OCI-LY1 (cell line): ENCODE measurements at regions not wholly inside any gene's neighbourhood (a gene's known extent, or its start where the extent isn't known, plus 50 kb on each side); places are given as distances from the start of the nearest gene placed in this dataset.

Experiments
- H2AFZ ChIP-seq: fragments of 200-600 bp; sonication (generic), shearing (Covaris generic); 2 replicates; pipeline ENCODE4 v1.6.0; 2014; ENCODE audit warnings: antibody characterized with exemption, mild to moderate bottlenecking, low read length
- H3F3A ChIP-seq: fragments of 200-600 bp; sonication (generic), shearing (Covaris generic); 2 replicates; pipeline ENCODE4 v1.6.0; 2014; ENCODE audit warnings: mild to moderate bottlenecking, antibody characterized with exemption, low read length, moderate library complexity; ENCODE audit not compliant: insufficient read depth
- H3K27ac ChIP-seq: fragments of 200-600 bp; sonication (generic); 2 replicates; pipeline ENCODE4 v1.5.1; 2014; ENCODE audit warnings: low read length, mixed run types, mild to moderate bottlenecking, low read depth; ENCODE audit not compliant: poor library complexity, severe bottlenecking
- H3K27me3 ChIP-seq: fragments of 200-600 bp; sonication (generic); 2 replicates; pipeline ENCODE4 v1.6.0; 2014; ENCODE audit warnings: antibody characterized with exemption, mild to moderate bottlenecking, low read length, moderate library complexity; ENCODE audit not compliant: insufficient read depth
- H3K36me3 ChIP-seq: fragments of 200-600 bp; sonication (generic); 2 replicates; pipeline ENCODE4 v1.6.1; 2014; ENCODE audit warnings: mild to moderate bottlenecking, antibody characterized with exemption, low read length, moderate library complexity, mixed read lengths; ENCODE audit not compliant: insufficient read depth
- H3K4me1 ChIP-seq: fragments of 200-600 bp; sonication (generic); 2 replicates; pipeline ENCODE4 v1.5.1; 2014; ENCODE audit warnings: mild to moderate bottlenecking, low read length, moderate library complexity; ENCODE audit not compliant: insufficient read depth, severe bottlenecking
- H3K4me2 ChIP-seq: fragments of 200-600 bp; sonication (generic), shearing (Covaris generic); 2 replicates; pipeline ENCODE4 v1.6.1; 2014; ENCODE audit warnings: low read length
- H3K4me3 ChIP-seq: fragments of 200-600 bp; sonication (generic); 2 replicates; pipeline ENCODE4 v1.5.1; 2014; ENCODE audit warnings: low read length, low read depth, mild to moderate bottlenecking, mixed read lengths; ENCODE audit not compliant: poor library complexity, severe bottlenecking
- H3K79me2 ChIP-seq: fragments of 200-600 bp; shearing (Covaris generic); 2 replicates; pipeline ENCODE4 v1.6.1; 2016; ENCODE audit warnings: mixed run types, low read length, mixed read lengths; ENCODE audit not compliant: insufficient read depth
- H3K9ac ChIP-seq: fragments of 200-600 bp; sonication (generic), shearing (Covaris generic); 2 replicates; pipeline ENCODE4 v1.6.1; 2014; ENCODE audit warnings: mild to moderate bottlenecking, low read length, mixed read lengths
- H3K9me2 ChIP-seq: fragments of 200-600 bp; sonication (generic), shearing (Covaris generic); 2 replicates; pipeline ENCODE4 v1.6.1; 2014; ENCODE audit warnings: low read depth, mild to moderate bottlenecking, low read length, mixed read lengths
- H3K9me3 ChIP-seq: fragments of 200-600 bp; shearing (Covaris generic); 2 replicates; pipeline ENCODE4 v1.6.1; 2014; ENCODE audit warnings: low read length, mixed read lengths
- H4K20me1 ChIP-seq: fragments of 200-600 bp; sonication (generic), shearing (Covaris generic); 2 replicates; pipeline ENCODE4 v1.6.0; 2016; ENCODE audit warnings: mild to moderate bottlenecking, low read length; ENCODE audit not compliant: insufficient read depth
- EZH2 ChIP-seq: fragments of 200-600 bp; sonication (generic), shearing (Covaris generic); IDR thresholded peaks from 2 replicates; pipeline ENCODE4 v1.8.0; 2017; ENCODE audit warnings: borderline replicate concordance, mixed run types, mild to moderate bottlenecking, antibody characterized with exemption, low read length, moderate library complexity, mixed read lengths
- TF ChIP-seq, protein P1 (sequence below): fragments of 200-600 bp; sonication (generic), shearing (Covaris generic); IDR thresholded peaks from 2 replicates; pipeline ENCODE4 v1.5.1; 2017; ENCODE audit warnings: mild to moderate bottlenecking, antibody characterized with exemption, low read length, moderate library complexity, mixed read lengths

DNA sequence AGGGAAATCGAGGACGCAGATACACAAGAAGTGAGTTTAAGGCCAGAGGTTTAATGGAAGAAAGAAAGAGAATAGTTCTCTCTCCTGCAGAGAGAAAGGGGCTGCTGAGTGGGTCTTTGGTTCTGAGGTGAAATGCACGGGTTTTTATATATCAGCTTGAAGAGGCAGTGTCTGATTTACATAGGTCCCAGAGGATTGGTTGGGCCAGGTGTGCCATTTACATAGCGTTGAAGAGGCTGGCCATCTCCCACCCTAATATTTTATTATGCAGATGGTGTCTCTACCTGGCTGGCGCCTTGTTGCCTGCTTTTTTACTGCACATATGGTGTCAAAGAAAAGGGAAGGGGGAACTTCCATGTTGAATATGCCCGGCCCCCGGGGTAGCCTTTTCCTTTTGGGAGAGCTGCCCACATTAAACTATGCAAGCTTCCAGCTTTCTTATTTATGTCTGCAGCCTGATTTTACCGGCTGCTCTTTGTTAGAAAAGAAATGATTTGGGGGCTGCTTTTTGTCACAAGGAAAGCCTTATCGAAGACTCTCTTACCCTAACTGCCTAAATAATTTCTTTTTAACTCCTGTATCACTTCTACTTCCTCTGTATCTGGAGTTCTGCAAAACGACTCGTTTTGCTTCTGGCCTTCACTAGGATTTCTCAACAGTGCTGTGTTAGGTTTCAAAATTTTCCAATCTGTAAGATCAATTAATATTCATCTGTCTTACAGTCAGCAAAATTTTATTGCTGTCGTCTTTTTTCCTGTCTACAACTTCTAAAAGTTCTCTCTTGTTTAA lies 268.5 kb downstream of the B3GLCT start:
- H3K79me2 ChIP-seq, result no peaks in the 10 kb centered on the region
- TF ChIP-seq EZH2, result no peak
- H3K9ac ChIP-seq, result no peak overlapping the region
- no peaks in the 10 kb centered on the region for H4K20me1 ChIP-seq
- H3K36me3 ChIP-seq, result no peaks in the 10 kb centered on the region
- H3K4me2 ChIP-seq, result no peak overlapping the region
- H3K4me3 ChIP-seq, result no peak overlapping the region
- H2AFZ ChIP-seq, result no peak overlapping the region
- H3K9me2 ChIP-seq, result no peaks in the 10 kb centered on the region
- H3F3A ChIP-seq, result no peaks in the 10 kb centered on the region
- H3K9me3 ChIP-seq, result no peaks in the 10 kb centered on the region
- no peak overlapping the region for H3K27ac ChIP-seq
- H3K27me3 ChIP-seq, result no peaks in the 10 kb centered on the region
- H3K4me1 ChIP-seq, result no peaks in the 10 kb centered on the region

DNA sequence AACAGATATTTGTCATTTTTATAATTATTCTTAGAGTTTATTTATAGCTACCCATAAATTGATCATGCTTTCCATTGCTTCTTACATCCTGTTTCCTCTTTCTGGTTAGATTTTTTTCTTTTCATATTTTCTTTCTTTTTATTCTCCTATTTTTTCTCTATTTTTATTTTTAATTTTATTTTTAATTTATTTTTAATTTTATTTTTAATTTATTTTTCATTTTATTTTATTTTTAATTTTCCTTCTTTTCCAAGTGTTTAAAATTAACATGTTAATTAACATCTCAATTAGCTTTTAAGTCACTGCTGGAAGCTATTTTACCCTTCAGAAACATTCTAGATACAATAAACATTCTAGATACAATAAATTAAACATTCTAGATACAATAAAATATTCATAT lies 269.6 kb downstream of the B3GLCT start:
- Histone ChIP-seq H3F3A (no peaks in the 10 kb centered on the region), H3K4me2 (no peak overlapping the region), H3K27ac (no peak overlapping the region), H3K79me2 (no peaks in the 10 kb centered on the region), H3K9ac (no peak overlapping the region), H3K9me2 (no peaks in the 10 kb centered on the region), H2AFZ (no peak overlapping the region), H4K20me1 (no peaks in the 10 kb centered on the region), H3K9me3 (no peaks in the 10 kb centered on the region), H3K4me1 (no peaks in the 10 kb centered on the region), H3K36me3 (no peaks in the 10 kb centered on the region), H3K27me3 (no peaks in the 10 kb centered on the region), H3K4me3 (no peak overlapping the region)
- TF ChIP-seq EZH2, result no peak
- TF ChIP-seq, protein P1, sequence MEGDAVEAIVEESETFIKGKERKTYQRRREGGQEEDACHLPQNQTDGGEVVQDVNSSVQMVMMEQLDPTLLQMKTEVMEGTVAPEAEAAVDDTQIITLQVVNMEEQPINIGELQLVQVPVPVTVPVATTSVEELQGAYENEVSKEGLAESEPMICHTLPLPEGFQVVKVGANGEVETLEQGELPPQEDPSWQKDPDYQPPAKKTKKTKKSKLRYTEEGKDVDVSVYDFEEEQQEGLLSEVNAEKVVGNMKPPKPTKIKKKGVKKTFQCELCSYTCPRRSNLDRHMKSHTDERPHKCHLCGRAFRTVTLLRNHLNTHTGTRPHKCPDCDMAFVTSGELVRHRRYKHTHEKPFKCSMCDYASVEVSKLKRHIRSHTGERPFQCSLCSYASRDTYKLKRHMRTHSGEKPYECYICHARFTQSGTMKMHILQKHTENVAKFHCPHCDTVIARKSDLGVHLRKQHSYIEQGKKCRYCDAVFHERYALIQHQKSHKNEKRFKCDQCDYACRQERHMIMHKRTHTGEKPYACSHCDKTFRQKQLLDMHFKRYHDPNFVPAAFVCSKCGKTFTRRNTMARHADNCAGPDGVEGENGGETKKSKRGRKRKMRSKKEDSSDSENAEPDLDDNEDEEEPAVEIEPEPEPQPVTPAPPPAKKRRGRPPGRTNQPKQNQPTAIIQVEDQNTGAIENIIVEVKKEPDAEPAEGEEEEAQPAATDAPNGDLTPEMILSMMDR, result no peak

DNA sequence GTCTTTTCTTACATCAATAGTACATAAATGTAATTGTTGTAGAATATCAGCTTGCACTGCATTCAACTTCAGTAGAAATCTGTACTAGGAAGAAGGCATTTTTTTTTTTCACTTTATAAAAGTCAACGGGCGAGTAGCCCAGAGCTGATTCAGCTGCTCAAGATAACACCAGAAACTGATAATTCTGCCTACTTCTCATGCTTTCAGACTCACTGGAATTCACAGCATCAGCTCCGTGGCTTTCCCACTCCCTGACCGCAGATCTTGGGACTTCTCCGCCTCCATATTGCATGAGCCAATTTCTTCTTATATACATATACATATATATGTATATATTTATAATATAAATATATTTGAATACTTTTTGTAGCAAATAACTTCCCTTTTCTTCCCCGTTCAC lies 263.1 kb upstream of the RXFP2 start:
- Histone ChIP-seq H3K36me3 (no peaks in the 10 kb centered on the region), H3K4me1 (no peaks in the 10 kb centered on the region), H3K4me3 (no peak overlapping the region), H3F3A (no peaks in the 10 kb centered on the region), H3K27ac (no peak overlapping the region), H3K27me3 (no peaks in the 10 kb centered on the region), H4K20me1 (no peaks in the 10 kb centered on the region), H3K9me3 (no peaks in the 10 kb centered on the region), H2AFZ (no peak overlapping the region), H3K79me2 (no peaks in the 10 kb centered on the region), H3K9ac (no peak overlapping the region), H3K4me2 (no peak overlapping the region), H3K9me2 (no peaks in the 10 kb centered on the region)
- no peak for TF ChIP-seq EZH2
- TF ChIP-seq, protein P1, result no peak

DNA sequence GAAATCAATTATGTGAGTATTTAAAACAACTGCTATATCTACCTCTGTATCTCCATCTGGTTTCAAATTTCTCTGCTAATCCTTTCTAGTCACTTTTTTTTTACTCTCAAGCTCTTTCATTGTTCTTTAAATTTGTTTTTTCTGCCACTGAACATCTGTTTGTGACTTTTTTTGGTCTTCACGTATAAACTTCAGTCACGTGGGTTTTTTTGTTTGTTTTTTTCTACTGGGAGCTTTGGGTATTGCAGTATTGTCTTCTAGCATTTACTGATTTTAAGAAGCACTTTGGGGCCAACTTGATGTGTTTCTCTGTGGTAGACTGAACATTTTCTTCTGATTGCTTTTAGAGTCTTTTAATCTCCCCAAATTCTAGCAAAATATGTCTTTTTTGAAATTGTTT lies 262.6 kb upstream of the RXFP2 start:
- no peak for TF ChIP-seq EZH2
- TF ChIP-seq, protein P1, result no peak
- no peak overlapping the region for H3K27ac ChIP-seq
- H3K27me3 ChIP-seq, result no peaks in the 10 kb centered on the region
- H3K9me2 ChIP-seq, result no peaks in the 10 kb centered on the region
- H3K36me3 ChIP-seq, result no peaks in the 10 kb centered on the region
- no peak overlapping the region for H3K4me2 ChIP-seq
- no peaks in the 10 kb centered on the region for H3K4me1 ChIP-seq
- no peaks in the 10 kb centered on the region for H3F3A ChIP-seq
- no peaks in the 10 kb centered on the region for H4K20me1 ChIP-seq
- H3K9me3 ChIP-seq, result no peaks in the 10 kb centered on the region
- H3K79me2 ChIP-seq, result no peaks in the 10 kb centered on the region
- no peak overlapping the region for H3K9ac ChIP-seq
- H2AFZ ChIP-seq, result no peak overlapping the region
- no peak overlapping the region for H3K4me3 ChIP-seq
